PC-3 (cell line): ENCODE measurements at regions not wholly inside any gene's neighbourhood (a gene's known extent, or its start where the extent isn't known, plus 50 kb on each side); places are given as distances from the start of the nearest gene placed in this dataset.

Source experiments
- CTCF ChIP-seq: fragments of 300-600 bp; sonication (generic); conservative IDR thresholded peaks from 2 replicates; pipeline ENCODE4 v1.5.1; 2017; ENCODE audit warnings: antibody characterized with exemption, low read depth, mild to moderate bottlenecking, low read length
- EZH2 ChIP-seq: fragments of 300-600 bp; sonication (generic); IDR thresholded peaks from one replicate; pipeline ENCODE4 v1.6.1; 2017; ENCODE audit warnings: antibody characterized with exemption, mild to moderate bottlenecking, low read length; ENCODE audit not compliant: unreplicated experiment
- EZH2phosphoT487 ChIP-seq: fragments of 300-600 bp; sonication (generic); IDR thresholded peaks from 2 replicates; pipeline ENCODE4 v1.6.1; 2018; ENCODE audit warnings: mild to moderate bottlenecking, antibody characterized with exemption, low read length, borderline replicate concordance

- no peak for TF ChIP-seq CTCF
- TF ChIP-seq EZH2phosphoT487, result no peak
- no peak for TF ChIP-seq EZH2
These were observed 409.2 kb upstream of the MYT1L start for GRCh38 chr2:2740238-2740775.
